ENCODE measurements at regions not wholly inside any gene's neighbourhood (a gene's known extent, or its start where the extent isn't known, plus 50 kb on each side); places are given as distances from the start of the nearest gene placed in this dataset.

DNA sequence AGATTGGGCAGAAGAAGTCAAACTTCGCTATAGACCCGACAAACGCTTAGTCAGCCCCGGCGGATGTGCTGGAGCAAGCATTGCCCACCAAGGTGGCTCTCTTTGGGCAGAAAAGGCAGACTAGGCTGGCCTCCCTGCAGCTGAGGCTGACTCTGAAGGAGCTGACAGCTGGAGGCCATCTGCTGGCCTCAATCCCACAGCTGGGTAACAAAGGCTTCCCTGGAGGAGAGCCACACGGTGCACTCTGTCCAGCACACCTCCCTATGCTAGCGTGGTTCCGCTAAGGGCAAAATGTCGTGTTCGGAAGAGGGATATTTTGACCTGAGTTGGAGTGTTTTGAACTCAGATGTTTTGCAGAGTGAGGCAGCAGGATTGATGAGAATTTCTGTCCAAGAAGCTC is 103.5 kb upstream of the PTCH1 start:
- TF ChIP-seq, protein P1, sequence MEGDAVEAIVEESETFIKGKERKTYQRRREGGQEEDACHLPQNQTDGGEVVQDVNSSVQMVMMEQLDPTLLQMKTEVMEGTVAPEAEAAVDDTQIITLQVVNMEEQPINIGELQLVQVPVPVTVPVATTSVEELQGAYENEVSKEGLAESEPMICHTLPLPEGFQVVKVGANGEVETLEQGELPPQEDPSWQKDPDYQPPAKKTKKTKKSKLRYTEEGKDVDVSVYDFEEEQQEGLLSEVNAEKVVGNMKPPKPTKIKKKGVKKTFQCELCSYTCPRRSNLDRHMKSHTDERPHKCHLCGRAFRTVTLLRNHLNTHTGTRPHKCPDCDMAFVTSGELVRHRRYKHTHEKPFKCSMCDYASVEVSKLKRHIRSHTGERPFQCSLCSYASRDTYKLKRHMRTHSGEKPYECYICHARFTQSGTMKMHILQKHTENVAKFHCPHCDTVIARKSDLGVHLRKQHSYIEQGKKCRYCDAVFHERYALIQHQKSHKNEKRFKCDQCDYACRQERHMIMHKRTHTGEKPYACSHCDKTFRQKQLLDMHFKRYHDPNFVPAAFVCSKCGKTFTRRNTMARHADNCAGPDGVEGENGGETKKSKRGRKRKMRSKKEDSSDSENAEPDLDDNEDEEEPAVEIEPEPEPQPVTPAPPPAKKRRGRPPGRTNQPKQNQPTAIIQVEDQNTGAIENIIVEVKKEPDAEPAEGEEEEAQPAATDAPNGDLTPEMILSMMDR (IDR thresholded peaks at IDR 0.05) = no peak
- no peak for TF ChIP-seq POLR2A (IDR thresholded peaks at IDR 0.05)

Data from testis (tissue), 2 donors.